GM21360 (cell line): ENCODE measurements at regions not wholly inside any gene's neighbourhood (a gene's known extent, or its start where the extent isn't known, plus 50 kb on each side); places are given as distances from the start of the nearest gene placed in this dataset.

ENCODE experiments used
- ATAC-seq: cut with Tn5 transposase; IDR thresholded peaks from one replicate; pipeline ENCODE4 v1.9.1; 2021; ENCODE audit warnings: mild to moderate bottlenecking, moderate library complexity; ENCODE audit not compliant: unreplicated experiment

DNA sequence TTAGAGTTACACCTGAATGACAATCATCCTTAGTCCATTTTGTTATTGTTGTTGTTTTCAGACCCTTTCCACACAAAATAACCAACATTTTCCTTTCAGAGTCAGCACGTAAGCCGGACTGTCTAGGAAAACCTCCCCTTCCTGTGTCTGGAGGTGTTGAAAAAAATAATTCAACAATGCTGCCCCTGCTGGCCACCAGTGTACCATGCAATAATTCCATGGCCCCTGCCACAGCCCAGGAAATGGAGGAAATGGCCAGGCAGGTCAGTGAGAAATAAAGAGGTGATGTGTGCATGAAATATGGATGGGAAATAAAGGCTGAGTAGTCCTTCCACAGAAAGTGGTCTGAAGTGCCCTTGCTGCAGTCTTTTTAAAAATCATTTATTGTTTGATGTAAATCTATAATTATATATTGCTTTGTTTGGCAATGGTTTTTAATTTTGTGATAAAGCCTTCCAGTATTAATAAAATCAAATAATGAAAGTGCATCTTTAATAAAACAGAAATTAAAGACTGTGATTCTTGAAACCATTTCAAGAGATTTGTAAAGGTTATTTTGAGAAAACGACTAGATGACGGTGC lies 152.8 kb upstream of the PAPPA start:
- ATAC-seq: peak; percentile 85

DNA sequence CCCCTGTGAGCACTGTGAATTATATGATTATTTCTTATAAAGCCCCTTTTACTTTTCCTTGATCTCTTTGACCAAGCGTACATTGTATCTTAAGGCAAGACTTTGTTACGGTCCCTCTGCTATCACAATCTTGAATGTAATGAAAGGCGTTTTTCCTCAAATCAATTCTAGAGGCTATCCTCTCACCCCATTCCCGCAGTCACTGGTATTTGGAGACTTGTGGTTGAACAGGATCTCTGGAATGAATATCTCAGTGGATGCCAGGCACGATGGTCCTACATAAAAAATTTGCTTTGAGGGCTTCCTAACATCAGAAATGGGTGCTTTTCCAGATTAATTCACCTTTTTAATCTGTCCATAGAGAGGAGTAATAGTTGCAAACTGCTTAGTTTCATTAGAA lies 151.4 kb upstream of the PAPPA start:
- no peak for ATAC-seq

DNA sequence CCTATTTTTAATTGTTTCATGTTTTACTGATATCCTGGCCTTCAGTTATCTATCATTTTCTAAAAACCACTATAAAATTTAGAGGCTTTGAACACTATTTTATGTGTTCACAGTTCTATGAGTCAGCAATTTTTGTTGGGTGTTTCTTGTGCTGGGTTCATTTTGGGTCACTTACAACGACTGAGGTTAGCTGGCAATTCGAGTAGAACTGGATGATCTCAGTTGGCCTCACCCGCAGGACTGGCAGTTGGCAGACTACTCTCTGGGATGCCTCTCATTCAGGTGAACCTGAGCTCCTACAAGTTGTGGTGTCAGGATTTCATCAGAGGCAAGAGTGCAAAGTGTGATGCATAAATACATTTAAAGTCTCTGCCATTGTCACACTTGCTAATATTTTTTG lies 151.0 kb upstream of the PAPPA start:
- ATAC-seq: no peak

DNA sequence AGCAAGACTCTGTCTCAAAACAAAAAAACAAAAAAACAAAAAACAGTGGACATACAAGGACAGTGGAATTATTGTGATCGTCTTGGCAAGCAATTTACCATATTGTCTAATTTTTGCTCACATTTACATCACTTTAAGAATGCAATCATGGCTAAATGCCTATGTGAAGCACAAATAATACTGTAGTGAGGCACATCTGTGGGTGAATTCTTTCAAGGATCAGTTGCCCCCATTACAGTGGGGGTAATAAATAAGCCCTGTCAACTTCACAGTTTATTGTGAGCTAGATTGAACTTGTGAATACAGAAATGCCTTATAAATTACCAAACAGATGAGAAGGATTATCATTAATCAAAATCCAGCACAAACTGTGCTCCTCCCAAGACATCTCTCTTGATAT lies 150.2 kb upstream of the PAPPA start:
- no peak for ATAC-seq

DNA sequence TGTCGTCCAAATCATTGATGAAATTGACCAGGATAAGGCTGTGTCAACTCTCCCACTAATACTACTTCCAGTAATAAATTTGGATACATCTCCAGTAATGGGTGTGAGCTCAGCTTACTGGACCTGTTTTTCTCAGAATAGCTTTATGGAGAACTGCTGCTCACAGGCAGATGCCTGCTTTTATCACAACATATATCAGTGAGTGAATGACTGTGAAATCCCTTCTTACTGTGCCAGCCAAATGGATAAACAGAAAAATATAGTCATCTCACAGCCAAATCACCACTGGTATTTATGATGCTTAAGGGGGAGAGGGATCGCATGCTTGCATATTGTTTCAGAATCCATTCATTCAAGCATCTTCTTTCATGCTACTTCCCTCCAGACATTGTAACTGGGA lies 148.4 kb upstream of the PAPPA start:
- ATAC-seq: no peak

DNA sequence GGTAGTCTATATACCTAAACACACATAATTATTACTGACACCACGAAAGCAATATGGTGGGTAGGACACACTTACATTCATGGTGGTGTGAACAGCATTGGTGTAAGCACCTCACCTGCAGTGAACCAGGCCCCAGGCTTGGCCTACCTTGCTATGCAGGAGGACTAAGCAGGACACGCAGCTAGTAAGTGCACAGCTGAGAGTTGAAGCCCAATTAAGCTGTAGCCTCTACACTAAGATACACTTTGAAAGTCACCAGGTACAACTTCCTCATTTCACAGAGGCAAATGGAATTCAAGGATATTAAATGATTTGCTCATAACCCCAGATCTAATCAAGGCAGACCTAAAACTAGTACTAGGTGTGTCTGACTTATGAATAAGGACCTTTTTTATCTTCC lies 145.8 kb upstream of the PAPPA start:
- ATAC-seq: no peak

DNA sequence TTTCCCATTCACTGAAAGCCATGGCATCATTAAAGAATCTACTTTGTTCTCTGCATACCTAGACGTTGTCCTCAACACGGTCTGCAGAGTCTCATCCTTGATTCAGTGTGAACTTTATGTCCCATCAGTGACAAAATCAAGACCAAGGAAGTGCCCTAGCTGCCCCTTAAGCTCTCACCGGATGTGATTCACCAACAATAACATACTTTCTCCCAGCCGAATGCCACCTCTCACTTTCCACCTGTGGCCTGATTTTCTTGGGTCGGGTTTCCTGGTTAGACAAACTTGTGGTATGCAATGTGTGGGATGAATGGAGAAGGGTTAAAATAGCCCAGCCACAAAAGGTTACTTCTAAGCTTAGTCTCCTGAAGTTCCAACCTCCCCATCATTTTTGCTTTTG lies 145.3 kb upstream of the PAPPA start:
- ATAC-seq: no peak

DNA sequence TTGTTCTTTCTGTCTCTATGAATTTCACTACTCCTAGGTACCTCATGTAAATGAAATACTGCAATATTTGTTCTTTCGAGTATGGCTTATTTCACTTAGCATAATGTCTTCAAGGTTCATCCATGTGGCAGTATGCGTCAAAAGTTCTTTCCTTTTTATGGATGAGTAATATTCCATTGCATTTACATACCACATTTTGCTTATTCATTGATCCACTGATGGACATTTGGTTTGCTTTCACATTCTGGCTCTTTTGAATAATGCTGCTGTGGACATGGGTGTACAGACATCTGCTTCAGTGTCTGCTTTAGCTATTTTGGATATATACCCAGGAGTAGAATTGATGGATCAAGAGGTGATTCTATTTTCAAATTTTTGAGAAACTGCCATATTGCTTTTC lies 144.2 kb upstream of the PAPPA start:
- no peak for ATAC-seq

DNA sequence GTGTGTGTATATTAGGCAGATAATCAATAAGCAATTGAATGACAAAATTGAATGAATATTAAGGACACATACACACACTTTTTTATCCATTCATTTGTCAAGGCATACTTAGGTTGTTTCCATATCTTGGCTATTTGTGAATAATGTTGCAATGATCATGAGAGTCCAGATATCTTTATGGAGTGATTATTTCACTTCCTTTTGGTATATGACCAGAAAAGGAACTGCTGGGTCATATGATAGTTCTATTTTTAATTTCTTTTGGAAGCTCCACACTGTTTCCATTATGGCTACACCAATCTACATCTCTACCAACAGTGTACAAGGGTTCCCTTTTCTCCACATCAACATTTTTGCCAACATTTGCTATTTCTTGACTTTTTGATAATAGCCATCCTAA lies 137.7 kb upstream of the PAPPA start:
- no peak for ATAC-seq

DNA sequence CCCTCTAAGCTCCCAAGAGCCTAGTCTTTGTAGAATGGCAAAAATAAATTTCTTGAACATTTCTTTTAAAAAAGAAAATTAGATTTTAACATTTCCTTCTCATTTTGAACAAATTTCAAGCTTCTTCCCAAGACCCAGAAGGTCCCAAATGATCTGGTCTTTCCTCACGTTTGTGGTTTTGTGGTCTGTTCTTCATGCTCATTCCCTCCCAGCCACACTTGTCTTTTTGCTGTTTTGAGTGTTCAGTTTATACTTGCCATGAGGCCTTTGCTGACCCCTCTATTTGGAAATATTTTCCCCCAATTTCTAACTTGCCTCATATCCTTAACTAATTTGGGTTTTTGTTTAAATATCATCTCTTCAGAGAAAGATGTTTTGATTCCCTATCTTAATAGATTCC lies 133.4 kb upstream of the PAPPA start:
- ATAC-seq: no peak

DNA sequence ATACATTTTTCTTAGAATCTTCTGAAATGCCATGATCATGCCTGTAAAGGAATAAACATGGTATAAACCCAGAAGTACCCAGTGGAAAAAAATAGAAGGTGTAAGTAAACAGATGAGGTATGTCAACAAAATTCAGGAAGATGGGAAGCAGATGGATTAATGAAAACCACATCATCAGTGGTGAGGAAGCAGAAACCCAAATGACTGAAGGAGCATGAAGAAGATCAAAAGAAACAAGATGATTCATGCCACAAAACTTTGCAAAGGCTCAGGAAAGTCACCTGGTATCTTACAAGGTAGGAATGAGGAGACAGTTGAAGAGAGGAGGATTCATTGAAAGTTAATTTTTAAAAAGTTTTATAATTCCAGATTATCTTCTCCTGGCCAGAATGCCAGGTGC lies 132.8 kb upstream of the PAPPA start:
- ATAC-seq: no peak

DNA sequence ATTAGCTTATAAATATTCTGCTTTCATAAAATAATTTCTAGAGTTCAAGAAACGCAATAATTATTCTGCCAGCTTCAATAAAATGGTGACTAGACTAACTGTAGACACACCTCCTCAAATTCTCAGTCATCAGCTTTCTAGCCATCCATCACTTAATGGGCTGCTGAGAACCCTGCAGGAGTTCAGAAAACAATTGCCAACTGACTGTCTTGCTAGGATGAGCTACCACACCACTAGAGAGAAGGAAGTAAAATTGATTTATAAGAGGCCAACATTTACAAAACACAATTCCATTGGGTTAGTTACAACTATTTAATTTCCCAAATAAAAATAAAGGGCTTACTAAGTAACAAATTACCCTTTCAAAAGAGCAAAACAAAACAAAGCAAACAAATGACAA lies 126.5 kb upstream of the PAPPA start:
- ATAC-seq: no peak

DNA sequence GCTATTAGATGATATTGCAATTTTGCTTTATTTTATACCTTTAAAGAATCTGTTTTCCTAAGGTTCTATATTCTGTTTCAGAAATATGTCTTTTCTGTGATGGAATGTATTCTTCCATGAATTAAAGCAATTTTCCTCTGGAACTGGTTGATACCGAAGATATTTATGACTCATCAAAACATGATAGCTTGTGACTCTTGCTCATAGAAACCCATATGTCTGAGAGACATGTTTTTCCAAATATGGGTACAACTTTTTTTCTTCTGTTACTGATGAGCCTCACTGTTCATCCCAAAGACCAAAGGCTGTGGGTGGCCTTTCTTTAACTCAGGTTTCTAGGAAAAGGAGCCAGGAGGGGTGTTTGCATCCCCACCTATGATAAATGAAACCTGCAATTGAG lies 126.1 kb upstream of the PAPPA start:
- ATAC-seq: no peak

DNA sequence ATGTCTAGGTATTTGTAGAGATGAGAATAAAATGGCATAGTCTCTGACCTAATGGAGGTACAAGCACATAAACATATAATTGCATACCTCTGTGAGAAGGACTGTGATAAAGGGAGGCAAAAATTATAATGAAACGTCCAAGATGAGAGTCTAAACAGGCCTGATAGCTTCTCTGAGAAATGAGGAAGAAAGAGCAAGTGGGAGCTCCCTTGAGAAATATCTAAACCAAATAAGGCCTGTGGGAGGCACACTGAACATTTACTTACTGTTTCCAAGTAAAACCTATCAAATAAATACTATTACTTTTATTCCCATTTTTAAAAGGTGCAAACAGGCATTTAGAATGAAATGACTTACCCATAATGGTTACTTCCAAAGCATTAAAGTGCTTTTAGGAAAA lies 125.6 kb upstream of the PAPPA start:
- no peak for ATAC-seq

DNA sequence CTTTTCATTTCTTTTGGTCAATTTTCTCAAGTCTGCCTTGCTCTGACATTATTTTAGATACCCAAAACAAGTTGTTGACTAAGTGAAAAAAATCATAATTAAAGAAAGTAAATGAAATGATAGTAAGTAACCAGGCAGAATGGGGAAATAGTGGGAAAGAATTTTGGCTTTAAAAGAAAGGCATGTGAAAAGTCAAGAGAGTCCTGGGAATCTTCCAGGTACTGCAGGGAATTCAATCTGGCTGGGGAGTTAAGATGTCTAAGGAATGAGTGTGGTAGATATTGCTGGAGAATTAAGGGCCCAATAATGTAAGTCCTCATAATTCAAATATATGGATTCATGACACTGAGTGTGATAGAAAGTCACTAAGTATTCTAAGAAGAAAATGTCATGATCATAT lies 123.1 kb upstream of the PAPPA start:
- no peak for ATAC-seq

DNA sequence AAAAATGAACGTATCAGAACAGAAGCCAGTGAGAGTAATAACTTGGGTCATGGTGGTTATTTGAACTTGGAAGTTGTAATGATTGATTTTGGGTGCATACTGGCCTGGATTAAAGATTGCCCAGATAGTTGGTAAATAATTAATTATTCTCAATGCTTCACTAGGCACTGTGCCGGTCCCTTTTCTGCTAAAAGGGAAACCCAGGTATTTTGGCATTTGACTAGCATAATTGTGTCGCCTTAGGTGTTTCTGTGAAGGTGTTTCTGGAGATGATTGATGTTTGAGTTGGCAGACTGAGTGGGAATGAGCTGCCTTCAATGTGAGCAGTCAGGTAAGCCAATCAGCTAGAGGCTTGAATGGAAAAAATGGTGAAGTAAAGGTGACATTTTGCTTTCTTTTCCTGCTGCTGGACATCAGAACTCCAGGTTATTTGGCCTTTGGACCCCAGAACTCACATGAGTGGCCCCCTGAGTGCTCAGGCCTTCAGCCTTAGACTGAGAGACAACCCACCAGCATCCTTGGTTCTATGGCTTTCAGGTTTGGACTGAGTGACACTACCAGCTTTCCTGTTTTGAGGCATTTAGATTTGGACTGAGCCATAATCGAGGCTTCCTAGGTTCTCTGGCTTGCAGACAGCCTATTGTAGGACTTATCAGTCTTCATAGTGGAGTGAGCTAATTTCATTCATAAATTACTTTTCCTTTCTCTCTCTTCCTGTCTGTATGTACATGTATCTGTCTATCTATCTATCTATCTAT lies 120.7 kb upstream of the PAPPA start:
- no peak for ATAC-seq

DNA sequence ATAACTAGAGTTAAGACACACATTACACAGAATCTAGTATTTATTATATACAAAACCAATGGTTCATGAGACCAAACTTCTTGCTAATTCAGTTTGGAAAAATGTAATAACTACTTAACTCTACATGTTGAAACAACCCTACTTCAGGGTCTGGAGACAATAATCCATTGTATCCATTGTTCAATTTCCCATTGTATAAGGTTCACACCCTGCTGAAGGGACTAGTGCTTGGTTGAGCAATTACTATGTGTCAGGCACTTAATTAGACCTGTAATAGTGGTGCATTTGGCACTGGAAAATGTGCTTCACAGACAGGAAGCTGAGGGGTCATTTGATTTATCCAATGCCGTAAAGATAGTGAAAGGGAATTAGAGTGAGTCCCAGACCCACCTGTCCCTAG lies 114.3 kb upstream of the PAPPA start:
- ATAC-seq: no peak

DNA sequence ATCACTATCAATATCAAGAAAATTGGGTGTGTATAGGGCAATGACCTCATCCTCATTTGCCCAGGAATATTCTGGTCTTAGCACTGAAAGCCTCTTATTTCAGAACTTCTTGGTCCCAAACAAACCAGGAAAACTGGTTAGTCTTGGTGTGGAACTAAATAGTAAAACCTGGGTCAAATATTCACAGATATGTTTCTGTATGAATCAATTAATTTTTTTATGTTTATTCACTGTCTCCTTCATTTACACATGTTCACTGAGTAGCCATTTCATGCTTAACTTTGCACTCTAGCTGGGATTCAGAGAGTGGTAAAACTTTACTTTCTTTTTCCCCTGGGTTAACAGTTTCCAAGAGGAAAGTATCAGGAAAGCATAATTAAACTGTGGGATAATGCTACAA lies 113.7 kb upstream of the PAPPA start:
- ATAC-seq: no peak

DNA sequence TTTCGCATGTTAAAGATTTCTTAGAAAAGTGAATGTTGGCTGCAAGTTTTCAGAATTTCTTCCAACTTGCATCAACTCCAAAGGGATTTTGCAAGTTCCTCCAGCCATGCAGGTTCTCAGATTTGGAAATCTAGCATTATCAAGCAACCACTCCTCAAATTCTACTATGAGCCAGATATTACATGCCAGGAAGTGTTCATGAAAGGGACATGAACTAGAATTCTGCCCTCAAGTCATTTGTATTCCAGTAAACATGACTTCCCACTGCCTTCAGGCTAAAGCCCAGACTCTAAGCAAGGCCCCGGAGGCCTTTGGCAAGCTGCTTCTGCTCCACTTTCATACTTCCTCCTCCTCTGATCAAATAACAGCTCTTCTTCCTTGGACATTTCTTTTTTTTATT lies 111.3 kb upstream of the PAPPA start:
- no peak for ATAC-seq

DNA sequence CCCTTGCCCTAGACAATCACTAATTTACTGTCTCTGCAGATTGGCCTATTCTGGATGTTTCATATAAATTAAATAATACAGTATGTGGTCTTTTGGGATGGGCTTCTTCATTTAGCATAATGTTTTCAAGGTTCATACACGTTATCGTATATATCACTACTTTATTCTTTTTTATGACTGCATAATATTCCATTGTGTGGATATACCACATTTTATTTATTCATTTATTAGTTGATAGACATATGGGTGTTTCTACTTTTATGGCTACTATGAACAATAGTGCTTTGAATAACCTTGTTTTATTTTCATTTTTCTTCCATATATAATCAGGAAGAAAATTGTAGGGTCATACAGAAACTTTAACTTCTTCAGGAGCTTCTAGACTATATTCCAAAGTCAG lies 108.5 kb upstream of the PAPPA start:
- no peak for ATAC-seq

DNA sequence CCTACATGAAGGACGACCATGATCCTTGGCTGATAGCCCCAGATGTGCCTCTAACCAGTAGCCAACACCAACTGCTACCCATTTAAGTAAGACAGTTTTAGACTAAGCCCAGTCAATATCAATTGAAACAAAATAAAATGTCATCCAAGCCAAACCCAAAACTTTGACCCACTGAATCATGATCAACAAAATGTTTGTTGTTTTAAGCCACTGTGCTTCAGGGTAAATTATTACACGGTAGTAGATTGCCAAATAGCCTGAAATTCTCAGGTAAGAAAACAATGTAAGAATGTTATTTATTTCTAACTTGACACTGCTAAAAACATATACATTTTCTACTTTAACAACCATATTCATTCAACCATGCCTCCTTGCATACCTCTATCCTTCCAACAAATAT lies 105.5 kb upstream of the PAPPA start:
- no peak for ATAC-seq

DNA sequence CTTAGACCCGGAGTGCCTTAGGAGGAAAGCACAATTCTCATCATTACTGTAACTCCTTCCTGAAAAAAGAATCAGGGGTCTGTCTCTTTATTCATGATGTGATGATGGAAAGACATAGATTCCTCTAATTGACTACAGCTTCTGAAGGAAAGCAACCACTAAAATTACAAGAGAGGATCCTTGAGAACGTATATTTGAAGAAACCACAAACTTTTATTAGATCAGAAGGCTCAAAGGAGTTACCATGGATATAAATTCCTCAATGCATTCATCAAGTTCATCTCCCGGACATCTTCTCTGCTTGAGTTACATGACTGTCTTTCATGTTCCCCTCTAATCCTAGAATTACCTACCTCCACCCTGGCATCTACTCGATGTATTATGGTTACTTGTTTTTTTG lies 104.1 kb upstream of the PAPPA start:
- ATAC-seq: no peak

DNA sequence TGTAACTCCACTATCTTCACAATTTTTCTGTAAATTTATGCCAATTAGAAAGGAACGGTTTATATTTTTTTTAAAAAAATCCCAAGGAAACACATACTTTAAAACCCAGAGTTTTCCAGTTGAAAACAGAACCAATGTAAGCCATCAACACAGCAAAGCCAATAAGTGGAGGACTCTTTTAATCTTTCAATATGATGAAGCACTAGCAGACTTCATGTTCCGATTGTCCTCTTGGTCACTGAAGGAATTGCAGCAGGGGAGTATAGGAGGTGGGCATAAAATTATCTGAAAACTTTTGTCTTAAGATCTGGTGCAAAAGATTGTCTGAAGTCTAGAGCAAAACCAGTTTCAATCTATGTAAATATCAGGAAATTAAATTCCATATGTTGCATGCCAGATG lies 102.1 kb upstream of the PAPPA start:
- ATAC-seq: no peak
